Trophoblast cell (in vitro differentiated cells and primary cell): ENCODE measurements at regions not wholly inside any gene's neighbourhood (a gene's known extent, or its start where the extent isn't known, plus 50 kb on each side); places are given as distances from the start of the nearest gene placed in this dataset.

ENCODE experiments used
- DNase-seq, 2 donors: peaks; one replicate each; pipeline ENCODE4 v3.0.0-alpha.2; 2016
- H2AFZ ChIP-seq: 2 replicates; pipeline ENCODE4 v1.6.1; 2013; ENCODE audit warnings: low read length, moderate library complexity, mild to moderate bottlenecking; ENCODE audit not compliant: insufficient read depth, poor library complexity
- H2AK5ac ChIP-seq: 2 replicates; pipeline ENCODE4 v1.6.1; 2013; ENCODE audit warnings: mild to moderate bottlenecking, low read length
- H2BK120ac ChIP-seq: 2 replicates; pipeline ENCODE4 v1.6.1; 2013; ENCODE audit warnings: low read length, mild to moderate bottlenecking, moderate library complexity; ENCODE audit not compliant: insufficient read depth, poor library complexity
- H2BK12ac ChIP-seq: 2 replicates; pipeline ENCODE4 v1.6.1; 2013; ENCODE audit warnings: mild to moderate bottlenecking, low read length, moderate library complexity
- H2BK5ac ChIP-seq: 2 replicates; pipeline ENCODE4 v1.6.1; 2013; ENCODE audit warnings: low read length, low read depth, moderate library complexity, mild to moderate bottlenecking; ENCODE audit not compliant: poor library complexity
- H3K14ac ChIP-seq: 2 replicates; pipeline ENCODE4 v1.6.1; 2013; ENCODE audit warnings: mild to moderate bottlenecking, low read length
- H3K18ac ChIP-seq: 2 replicates; pipeline ENCODE4 v1.6.1; 2013; ENCODE audit warnings: mild to moderate bottlenecking, low read length
- H3K23ac ChIP-seq: 2 replicates; pipeline ENCODE4 v1.6.1; 2013; ENCODE audit warnings: low read length
- H3K27ac ChIP-seq: 2 replicates; pipeline ENCODE4 v1.5.1; 2013; ENCODE audit warnings: low read depth, mild to moderate bottlenecking, inconsistent platforms, low read length, moderate library complexity
- H3K27me3 ChIP-seq: 2 replicates; pipeline ENCODE4 v1.6.1; 2013; ENCODE audit warnings: inconsistent platforms, mild to moderate bottlenecking, low read length, moderate library complexity; ENCODE audit not compliant: insufficient read depth
- H3K36me3 ChIP-seq, 2 experiments: 1 replicate in 1 of 2; 2 replicates in 1 of 2; pipeline ENCODE4 v1.6.1; 2013; ENCODE audit warnings: low read length in 2 of 2, mild to moderate bottlenecking in 2 of 2, moderate library complexity in 1 of 2; ENCODE audit not compliant: insufficient read depth in 2 of 2, control insufficient read depth in 1 of 2
- H3K4ac ChIP-seq: 2 replicates; pipeline ENCODE4 v1.6.1; 2013; ENCODE audit warnings: low read depth, mild to moderate bottlenecking, low read length, moderate library complexity
- H3K4me1 ChIP-seq, 2 experiments: 1 replicate in 1 of 2; 2 replicates in 1 of 2; pipeline ENCODE4 v1.6.1; 2013; ENCODE audit warnings: low read length in 2 of 2, mild to moderate bottlenecking in 2 of 2, moderate library complexity in 1 of 2; ENCODE audit not compliant: insufficient read depth in 2 of 2, control insufficient read depth in 1 of 2
- H3K4me2 ChIP-seq: 2 replicates; pipeline ENCODE4 v1.6.1; 2013; ENCODE audit warnings: inconsistent platforms, mild to moderate bottlenecking, low read length, moderate library complexity
- H3K4me3 ChIP-seq: 2 replicates; pipeline ENCODE4 v1.5.1; 2013; ENCODE audit warnings: mild to moderate bottlenecking, low read depth, low read length, inconsistent platforms
- H3K79me1 ChIP-seq: one replicate; pipeline ENCODE4 v1.6.1; 2013; ENCODE audit warnings: low read length
- H3K79me2 ChIP-seq: 2 replicates; pipeline ENCODE4 v1.6.1; 2013; ENCODE audit warnings: low read length, mild to moderate bottlenecking; ENCODE audit not compliant: control insufficient read depth, insufficient read depth, poor library complexity
- H3K9ac ChIP-seq: 2 replicates; pipeline ENCODE4 v1.6.1; 2013; ENCODE audit warnings: mild to moderate bottlenecking, low read length
- H3K9me3 ChIP-seq: 2 replicates; pipeline ENCODE4 v1.6.1; 2013; ENCODE audit warnings: low read depth, mild to moderate bottlenecking, control low read depth, inconsistent platforms, low read length; ENCODE audit not compliant: insufficient read depth
- H4K12ac ChIP-seq: 2 replicates; pipeline ENCODE4 v1.6.1; 2013; ENCODE audit warnings: low read depth, mild to moderate bottlenecking, low read length, moderate library complexity
- H4K8ac ChIP-seq: 2 replicates; pipeline ENCODE4 v1.6.1; 2013; ENCODE audit warnings: low read depth, mild to moderate bottlenecking, low read length, moderate library complexity
- H4K91ac ChIP-seq: one replicate; pipeline ENCODE4 v1.6.1; 2013; ENCODE audit warnings: low read depth, mild to moderate bottlenecking, low read length, moderate library complexity
- whole genome bisulfite sequencing: extraction: QIAGEN DNeasy Blood & Tissue Kit; methylation state at CpG from one replicate; pipeline ENCODE4 v1.1.7; 2013; ENCODE audit warnings: missing lambda C conversion rate; ENCODE audit not compliant: insufficient read length, insufficient coverage; ENCODE audit errors: extremely low coverage; 5-methylcytosine and 5-hydroxymethylcytosine counted together

GRCh38 chr6:163991321-163991720, 576.8 kb downstream of the QKI start:
- H3K9me3 ChIP-seq: no peaks in the 10 kb centered on the region
- H2BK5ac ChIP-seq: no peak overlapping the region
- H3K27me3 ChIP-seq: no peaks in the 10 kb centered on the region
- no peak overlapping the region for H2BK12ac ChIP-seq
- H2BK120ac ChIP-seq: no peak overlapping the region
- H4K91ac ChIP-seq: no peak overlapping the region
- no peak overlapping the region for H3K4me3 ChIP-seq
- no peaks in the 10 kb centered on the region for H3K79me2 ChIP-seq
- no peak overlapping the region for H3K4me2 ChIP-seq
- no peak overlapping the region for H3K27ac ChIP-seq
- no peak overlapping the region for H3K4ac ChIP-seq
- no peak overlapping the region for H3K14ac ChIP-seq
- no peak overlapping the region for H3K18ac ChIP-seq
- WGBS: no CpG with 5 or more reads among the region's 4 CpGs
- no peak overlapping the region for H4K12ac ChIP-seq
- no peak overlapping the region for H2AFZ ChIP-seq
- no peaks in the 10 kb centered on the region for H3K79me1 ChIP-seq
- H4K8ac ChIP-seq: no peak overlapping the region
- H3K36me3 ChIP-seq: no peaks in the 10 kb centered on the region
- H3K4me1 ChIP-seq: peaks cover 2% of the 10 kb centered on the region in 2 experiments
- H3K9ac ChIP-seq: no peak overlapping the region
- DNase-seq: no peak
- H2AK5ac ChIP-seq: no peak overlapping the region
- no peak overlapping the region for H3K23ac ChIP-seq

- Histone ChIP-seq H3K9me3 (no peaks in the 10 kb centered on the region), H3K79me2 (no peaks in the 10 kb centered on the region), H3K79me1 (peaks cover 2% of the 10 kb centered on the region), H2AFZ (no peak overlapping the region), H2BK5ac (no peak overlapping the region), H3K4me2 (no peak overlapping the region), H3K4ac (no peak overlapping the region), H3K14ac (no peak overlapping the region), H2BK12ac (no peak overlapping the region), H4K12ac (no peak overlapping the region), H3K18ac (no peak overlapping the region), H4K8ac (no peak overlapping the region), H3K36me3 (no peaks in the 10 kb centered on the region), H3K4me3 (no peak overlapping the region), H4K91ac (no peak overlapping the region), H3K9ac (no peak overlapping the region), H3K4me1 (peaks cover 3 to 8% of the 10 kb centered on the region in 2 experiments), H2AK5ac (no peak overlapping the region), H2BK120ac (no peak overlapping the region), H3K23ac (no peak overlapping the region), H3K27me3 (no peaks in the 10 kb centered on the region), H3K27ac (no peak overlapping the region)
- peak; percentile 96 to 97 for DNase-seq
- no CpG with 5 or more reads among the region's 5 CpGs for WGBS
These were observed 571.8 kb downstream of the QKI start for GRCh38 chr6:163986313-163986712.

DNA sequence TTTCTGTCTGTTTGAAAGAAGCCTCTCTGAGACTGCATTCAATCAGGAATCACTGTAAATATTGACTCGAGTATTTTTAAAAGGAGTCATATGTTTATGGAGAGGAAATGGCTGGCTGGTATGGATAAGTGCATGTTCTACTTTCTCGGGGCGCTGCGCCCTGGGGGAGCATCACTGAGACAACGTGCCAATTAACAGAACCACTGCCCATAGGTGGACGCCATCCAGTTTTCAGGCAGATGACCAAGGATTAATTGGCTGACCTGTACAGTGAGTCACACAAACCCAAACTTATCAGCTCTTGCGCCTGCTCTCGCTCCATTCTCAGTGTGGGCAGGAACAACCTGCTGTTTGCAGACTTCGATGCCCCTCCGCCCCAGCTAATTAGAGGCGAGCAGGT, 571.2 kb downstream of the QKI start:
- H3K23ac ChIP-seq: no peak overlapping the region
- no peak overlapping the region for H3K14ac ChIP-seq
- DNase-seq: peak; percentile 9 to 42
- H3K4me1 ChIP-seq: peaks cover 3 to 8% of the 10 kb centered on the region in 2 experiments
- H3K79me1 ChIP-seq: peaks cover 2% of the 10 kb centered on the region
- no peaks in the 10 kb centered on the region for H3K36me3 ChIP-seq
- H3K18ac ChIP-seq: no peak overlapping the region
- H3K27ac ChIP-seq: no peak overlapping the region
- no peak overlapping the region for H4K12ac ChIP-seq
- no peak overlapping the region for H2BK5ac ChIP-seq
- H3K9me3 ChIP-seq: no peaks in the 10 kb centered on the region
- no peak overlapping the region for H2AK5ac ChIP-seq
- no peak overlapping the region for H3K4me2 ChIP-seq
- no peak overlapping the region for H4K8ac ChIP-seq
- H3K4me3 ChIP-seq: no peak overlapping the region
- no peak overlapping the region for H2BK12ac ChIP-seq
- no peak overlapping the region for H2AFZ ChIP-seq
- no CpG with 5 or more reads among the region's 11 CpGs for WGBS
- H4K91ac ChIP-seq: no peak overlapping the region
- no peak overlapping the region for H2BK120ac ChIP-seq
- no peaks in the 10 kb centered on the region for H3K27me3 ChIP-seq
- no peak overlapping the region for H3K4ac ChIP-seq
- H3K9ac ChIP-seq: no peak overlapping the region
- H3K79me2 ChIP-seq: no peaks in the 10 kb centered on the region

DNA sequence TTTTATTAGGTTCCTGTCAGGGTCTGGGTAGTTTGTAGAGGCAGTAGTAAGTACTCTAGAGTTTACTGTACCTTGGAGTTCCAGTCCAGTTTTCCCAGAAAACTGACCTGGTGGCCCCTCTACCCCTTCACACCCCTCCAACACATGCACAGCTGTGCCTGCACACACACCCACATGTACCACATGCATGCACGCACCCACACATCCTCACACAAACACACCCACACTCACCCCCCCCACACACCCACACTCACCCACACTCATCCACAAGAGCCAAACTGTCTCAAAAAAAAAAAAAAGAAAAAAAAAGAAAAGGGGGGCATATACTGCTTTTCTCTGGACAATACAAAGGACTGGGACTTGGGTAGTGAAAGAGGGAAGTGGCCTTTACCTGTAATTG, 570.5 kb downstream of the QKI start:
- Histone ChIP-seq H3K9me3 (no peaks in the 10 kb centered on the region), H2BK120ac (no peak overlapping the region), H3K79me1 (peaks cover 2% of the 10 kb centered on the region), H4K8ac (no peak overlapping the region), H3K79me2 (no peaks in the 10 kb centered on the region), H3K4me2 (no peak overlapping the region), H3K9ac (no peak overlapping the region), H4K12ac (no peak overlapping the region), H3K4ac (no peak overlapping the region), H3K4me3 (no peak overlapping the region), H2BK5ac (no peak overlapping the region), H3K27me3 (no peaks in the 10 kb centered on the region), H3K14ac (no peak overlapping the region), H3K18ac (no peak overlapping the region), H2AK5ac (no peak overlapping the region), H2AFZ (no peak overlapping the region), H3K4me1 (peaks cover 3 to 8% of the 10 kb centered on the region in 2 experiments), H3K27ac (no peak overlapping the region), H4K91ac (no peak overlapping the region), H2BK12ac (no peak overlapping the region), H3K23ac (no peak overlapping the region), H3K36me3 (no peaks in the 10 kb centered on the region)
- no CpG with 5 or more reads among the region's 1 CpG for WGBS
- no peak for DNase-seq
